Fibroblast of skin of right biceps (primary cell): ENCODE measurements at regions not wholly inside any gene's neighbourhood (a gene's known extent, or its start where the extent isn't known, plus 50 kb on each side); places are given as distances from the start of the nearest gene placed in this dataset.
"Not testable (repeated sequence)": the region's sequence is repeated elsewhere in the genome, so short reads cannot be mapped to it uniquely, and the experiment has no call there.

ENCODE experiments used
- DNase-seq: peaks from one replicate; pipeline ENCODE4 v3.0.0-alpha.2; 2013

DNA sequence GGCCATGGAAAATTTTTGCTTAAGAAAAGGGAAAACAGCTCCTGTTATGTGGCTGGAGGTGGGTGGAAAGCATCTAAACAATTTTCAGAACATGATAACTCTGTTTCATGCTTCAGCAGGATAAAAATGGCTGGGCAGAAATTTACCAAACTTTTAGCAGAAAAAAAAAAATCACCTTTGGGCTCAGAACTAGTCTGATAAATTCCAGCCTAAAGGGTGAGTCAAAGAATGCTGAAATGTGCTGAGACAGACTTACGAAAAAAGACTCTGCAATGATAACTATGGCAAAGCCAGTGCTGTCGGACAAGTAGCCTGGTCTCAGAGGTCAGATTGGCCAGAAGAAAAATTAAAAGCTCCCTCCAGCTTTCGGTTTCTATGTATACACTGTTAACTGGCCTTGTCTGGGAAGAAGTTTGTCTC lies 123.6 kb downstream of the LRATD1 start:
- peak; percentile 54 for DNase-seq

DNA sequence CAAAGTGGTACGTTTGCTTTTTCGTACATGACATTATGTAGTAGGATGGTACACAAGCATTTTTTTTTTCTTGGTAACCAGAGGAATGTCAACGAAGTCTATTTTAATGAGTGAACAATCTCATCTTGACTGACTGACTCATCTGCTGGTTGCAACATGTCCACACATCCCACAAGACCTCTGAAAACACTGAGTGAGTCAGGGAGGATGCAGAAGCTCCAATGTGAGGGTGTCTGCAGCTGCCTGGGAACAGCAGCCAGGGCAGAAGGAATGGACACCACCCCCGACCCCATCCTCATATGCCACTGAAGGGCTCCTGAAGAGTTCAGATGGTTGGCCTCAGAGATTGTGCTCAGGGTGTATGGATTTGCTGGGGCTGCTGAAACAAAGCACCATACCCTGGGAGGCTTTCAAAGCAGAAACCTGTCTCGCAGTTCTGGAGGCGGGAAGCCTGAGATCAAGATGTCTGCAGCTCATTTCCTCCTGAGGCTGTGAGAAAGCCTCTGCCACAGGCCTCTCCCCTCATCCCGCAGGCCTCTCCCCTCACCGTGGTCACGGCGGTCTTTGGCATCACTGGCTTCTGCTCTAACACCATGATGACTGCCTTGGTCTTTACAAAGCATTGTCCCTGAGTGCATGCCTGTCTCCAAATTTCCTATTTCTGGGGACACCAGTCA lies 124.6 kb downstream of the LRATD1 start:
- peak; percentile 97 for DNase-seq

GRCh38 chr2:14759082-14759481 lies 126.6 kb downstream of the LRATD1 start:
- DNase-seq: no peak

DNA sequence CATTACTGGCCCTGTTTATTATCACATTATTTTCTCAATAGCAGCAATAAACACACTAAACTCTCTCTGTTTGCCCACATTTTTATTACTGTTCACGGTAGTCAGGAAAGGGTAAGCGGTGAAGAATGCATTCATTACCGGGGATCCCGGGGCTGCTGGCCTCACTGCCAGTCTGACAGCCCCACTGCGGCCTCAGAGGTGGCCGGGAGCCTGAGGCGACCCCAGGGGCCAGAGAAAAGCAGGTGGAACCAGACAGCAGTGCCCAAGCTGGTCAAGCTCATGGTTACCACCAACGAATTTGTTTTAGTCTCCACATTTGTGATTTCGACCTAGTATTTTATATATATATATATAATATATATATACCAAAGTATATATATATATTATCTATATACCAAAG lies 127.7 kb downstream of the LRATD1 start:
- DNase-seq: no peak

DNA sequence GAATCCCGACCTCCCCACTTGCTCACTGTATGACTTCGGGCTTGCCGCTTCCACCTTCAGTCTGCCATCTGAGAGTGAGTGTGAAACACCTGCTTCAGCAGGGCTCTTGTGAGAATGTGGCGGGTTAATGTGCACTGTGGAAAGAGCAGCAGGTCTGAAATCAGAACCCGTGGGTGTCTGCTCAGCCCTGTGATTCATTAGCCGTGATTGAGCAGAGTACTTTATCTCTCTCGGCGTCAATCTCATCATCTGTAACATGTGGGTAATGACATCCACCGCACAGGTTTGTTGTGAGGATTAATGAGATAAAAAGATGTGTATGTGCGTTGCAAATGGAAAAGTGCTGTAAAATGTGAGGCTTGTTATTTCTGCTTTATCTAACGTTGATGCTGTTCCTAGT lies 128.6 kb downstream of the LRATD1 start:
- DNase-seq: no peak

DNA sequence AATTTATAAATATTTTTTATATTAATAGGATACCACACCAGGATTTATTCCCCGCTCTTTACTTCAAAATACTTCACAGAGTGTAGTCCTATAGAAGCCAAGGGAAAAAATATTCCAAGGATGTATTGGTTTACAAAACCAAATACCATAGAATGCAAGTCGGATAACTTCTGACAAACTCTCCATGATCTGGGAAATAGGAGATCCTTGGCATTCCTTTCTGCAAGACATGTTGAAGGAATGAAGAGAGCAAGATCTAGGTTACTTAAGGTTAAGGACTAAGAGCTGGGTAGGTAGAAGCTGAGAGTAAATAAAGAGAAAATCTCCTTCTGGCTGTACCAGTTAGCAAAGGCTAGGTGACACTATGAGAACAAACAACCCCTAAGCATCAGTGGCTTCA lies 141.2 kb downstream of the LRATD1 start:
- DNase-seq: peak; percentile 49

DNA sequence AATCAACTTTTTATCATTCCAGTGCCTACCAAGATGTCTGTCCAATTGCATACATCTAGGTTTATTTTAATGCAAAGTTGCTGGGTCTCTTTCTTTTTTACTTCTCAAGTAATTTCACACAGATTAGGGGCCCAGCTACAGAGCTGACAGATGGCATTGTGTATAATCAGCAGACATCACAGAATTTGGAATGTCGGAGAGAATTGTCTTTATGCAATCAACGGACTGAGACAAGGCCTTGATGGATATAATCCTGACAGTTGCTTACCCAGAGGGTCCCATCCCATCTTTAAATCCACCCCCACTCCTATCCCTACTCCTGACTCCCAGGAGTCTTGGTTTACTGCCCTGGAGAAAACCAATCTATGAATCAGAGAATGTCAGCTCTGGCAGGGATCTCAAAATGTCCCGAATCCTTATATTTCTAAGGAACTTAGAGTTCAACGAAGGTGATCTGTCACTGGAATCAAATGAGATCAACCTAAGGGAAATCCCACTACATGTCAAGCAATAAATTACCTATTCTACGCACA lies 142.0 kb downstream of the LRATD1 start:
- no peak for DNase-seq

DNA sequence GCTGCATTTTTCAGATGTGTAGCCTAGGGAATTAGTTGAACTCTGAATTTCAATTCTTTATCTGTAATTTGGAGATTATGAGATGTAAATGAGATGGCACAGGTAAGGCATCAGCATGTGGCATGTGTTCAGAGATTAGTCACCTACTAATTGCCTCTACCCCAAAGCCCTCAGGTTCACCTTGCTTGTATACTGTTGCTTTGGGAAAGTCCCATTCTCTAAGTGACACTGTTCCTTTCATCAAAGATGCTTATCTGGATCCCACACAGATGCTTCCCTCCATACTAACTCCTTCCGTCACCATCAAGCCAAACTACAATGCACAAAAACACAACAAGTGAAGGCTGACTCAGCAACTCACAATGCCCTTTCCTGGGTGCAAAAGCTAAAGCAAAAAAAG lies 143.7 kb downstream of the LRATD1 start:
- no peak for DNase-seq

DNA sequence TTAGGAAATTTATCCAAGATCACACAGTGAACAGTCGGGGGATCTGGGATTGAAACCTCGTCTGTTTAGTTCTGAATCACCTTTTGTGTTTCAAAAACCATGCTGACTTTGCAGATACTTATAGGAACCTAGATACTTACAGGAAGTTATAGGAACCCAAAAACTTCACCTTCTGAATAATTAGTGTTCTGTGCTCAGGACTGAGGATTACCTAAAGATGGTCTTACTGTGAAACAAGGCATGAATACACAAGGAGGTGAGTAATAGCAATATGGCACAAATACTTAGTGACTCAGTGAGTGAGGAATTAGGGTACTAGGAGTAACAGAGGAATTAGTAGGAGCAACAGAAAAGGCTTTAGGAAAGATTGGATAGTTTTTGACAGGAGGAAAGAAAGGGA lies 145.5 kb downstream of the LRATD1 start:
- peak; percentile 74 for DNase-seq

GRCh38 chr2:14779252-14779651 lies 146.7 kb downstream of the LRATD1 start:
- no peak for DNase-seq

DNA sequence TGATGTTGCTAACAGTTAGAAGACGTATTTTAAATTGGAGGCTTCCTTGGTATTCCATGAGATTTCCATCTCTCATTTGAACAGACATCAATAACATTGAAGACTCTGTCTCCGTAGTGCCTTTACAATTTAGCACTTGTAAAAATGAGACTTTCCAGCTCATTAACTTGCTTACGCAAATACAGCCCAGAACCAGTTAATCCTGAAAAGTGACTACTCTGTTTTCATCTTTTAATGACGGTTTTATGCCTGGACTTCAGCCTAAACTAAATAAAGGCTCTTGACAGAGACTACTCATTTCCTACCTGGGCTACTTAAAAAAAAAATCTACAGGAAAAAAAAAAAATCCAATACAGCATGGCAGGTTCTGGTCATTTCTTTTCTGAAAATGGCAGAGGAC lies 148.6 kb downstream of the LRATD1 start:
- no peak for DNase-seq

DNA sequence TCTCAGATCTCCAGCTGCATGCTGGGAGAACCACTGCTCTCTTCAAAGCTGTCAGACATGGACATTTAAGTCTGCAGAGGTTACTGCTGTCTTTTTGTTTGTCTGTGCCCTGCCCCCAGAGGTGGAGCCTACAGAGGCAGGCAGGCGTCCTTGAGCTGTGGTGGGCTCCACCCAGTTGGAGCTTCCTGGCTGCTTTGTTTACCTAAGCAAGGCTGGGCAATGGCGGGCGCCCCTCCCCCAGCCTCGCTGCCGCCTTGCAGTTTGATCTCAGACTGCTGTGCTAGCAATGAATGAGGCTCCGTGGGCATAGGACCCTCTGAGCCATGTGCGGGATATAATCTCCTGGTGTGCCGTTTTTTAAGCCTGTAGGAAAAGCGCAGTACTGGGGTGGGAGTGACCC lies 156.3 kb downstream of the LRATD1 start:
- DNase-seq: not testable (repeated sequence)

DNA sequence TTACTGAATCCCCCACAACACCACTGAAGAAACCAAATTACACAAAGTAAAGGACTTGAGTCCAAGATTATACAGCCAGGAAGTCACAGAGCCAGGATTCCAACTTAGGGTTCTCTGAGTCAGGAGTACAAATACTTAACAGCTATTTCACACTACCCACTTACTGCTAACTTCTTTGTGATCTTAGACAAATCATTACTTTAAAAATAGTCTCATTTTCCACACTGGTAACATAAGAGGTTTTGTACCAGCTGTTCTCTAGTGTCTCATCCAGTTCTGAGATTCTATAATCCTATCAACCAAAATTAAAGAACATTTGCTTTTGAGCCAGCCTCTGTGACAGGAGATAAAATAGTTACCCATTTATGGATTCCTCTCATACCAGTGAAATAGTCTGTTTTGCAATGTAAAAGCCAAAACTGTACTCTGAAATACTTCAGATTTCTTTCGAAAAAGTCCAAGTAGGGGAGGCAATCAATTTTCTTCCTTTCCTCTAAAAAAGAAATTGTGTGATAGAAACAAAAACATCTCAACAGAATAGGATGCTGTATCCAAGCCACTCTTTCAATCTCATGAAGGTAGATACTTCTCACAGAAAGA lies 157.6 kb downstream of the LRATD1 start:
- peak; percentile 28 for DNase-seq

DNA sequence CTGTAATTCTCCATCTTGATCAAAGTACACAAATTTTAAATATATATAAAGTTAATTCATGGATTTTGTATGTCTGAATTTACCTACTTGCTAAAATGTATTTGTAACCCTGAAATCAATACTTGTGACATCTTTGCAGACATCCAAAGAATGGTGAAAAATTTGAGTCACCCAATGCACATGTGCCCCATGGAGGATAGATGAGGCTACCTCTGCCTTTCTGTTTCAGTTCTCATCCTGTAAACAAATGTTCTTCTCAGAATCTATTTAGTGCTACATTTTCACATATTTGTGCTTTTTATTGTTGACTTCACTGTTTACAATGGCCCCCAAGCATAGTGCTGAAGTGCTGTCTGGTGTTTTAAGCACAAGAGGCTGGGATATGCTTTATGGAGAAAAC lies 171.5 kb downstream of the LRATD1 start:
- DNase-seq: no peak

DNA sequence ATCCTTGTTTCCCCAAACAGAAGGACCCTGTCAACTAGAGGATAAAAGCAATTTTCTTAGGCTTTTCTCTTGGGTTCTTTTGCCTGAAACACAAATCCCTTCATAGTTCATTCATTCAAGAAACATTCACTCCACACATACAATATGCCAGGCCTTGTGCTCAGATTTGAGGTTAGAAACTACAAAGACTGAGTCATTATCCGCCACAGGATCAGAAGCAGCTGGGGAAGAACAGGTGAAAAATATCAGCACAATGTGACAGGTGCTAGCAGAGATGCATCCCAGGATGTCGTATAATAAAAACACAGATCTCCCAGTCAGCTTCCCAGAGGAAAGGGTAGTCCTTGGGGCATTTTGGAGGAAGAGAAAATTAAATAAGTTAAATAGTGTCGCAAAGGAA lies 172.4 kb downstream of the LRATD1 start:
- DNase-seq: no peak

GRCh38 chr2:14806613-14807012 lies 174.1 kb downstream of the LRATD1 start:
- no peak for DNase-seq

DNA sequence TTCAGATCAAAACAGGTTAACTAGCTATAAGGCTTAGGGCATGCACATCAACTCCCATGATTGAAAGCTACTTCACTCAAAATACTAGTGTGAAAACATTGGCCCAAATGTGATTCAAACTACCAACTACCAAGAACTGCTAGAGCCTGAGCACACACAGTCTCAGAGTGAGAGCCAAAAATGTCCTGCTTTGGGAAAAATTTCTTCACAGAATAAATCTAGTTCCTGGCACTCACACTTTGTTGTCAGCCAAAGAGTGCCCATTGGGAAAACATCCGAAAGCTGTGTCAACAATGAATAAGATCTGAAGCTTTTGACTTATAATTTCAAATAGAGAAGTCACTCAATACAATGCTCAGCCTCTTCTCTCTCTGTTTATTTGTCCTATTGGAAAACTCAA lies 182.7 kb downstream of the LRATD1 start:
- no peak for DNase-seq

DNA sequence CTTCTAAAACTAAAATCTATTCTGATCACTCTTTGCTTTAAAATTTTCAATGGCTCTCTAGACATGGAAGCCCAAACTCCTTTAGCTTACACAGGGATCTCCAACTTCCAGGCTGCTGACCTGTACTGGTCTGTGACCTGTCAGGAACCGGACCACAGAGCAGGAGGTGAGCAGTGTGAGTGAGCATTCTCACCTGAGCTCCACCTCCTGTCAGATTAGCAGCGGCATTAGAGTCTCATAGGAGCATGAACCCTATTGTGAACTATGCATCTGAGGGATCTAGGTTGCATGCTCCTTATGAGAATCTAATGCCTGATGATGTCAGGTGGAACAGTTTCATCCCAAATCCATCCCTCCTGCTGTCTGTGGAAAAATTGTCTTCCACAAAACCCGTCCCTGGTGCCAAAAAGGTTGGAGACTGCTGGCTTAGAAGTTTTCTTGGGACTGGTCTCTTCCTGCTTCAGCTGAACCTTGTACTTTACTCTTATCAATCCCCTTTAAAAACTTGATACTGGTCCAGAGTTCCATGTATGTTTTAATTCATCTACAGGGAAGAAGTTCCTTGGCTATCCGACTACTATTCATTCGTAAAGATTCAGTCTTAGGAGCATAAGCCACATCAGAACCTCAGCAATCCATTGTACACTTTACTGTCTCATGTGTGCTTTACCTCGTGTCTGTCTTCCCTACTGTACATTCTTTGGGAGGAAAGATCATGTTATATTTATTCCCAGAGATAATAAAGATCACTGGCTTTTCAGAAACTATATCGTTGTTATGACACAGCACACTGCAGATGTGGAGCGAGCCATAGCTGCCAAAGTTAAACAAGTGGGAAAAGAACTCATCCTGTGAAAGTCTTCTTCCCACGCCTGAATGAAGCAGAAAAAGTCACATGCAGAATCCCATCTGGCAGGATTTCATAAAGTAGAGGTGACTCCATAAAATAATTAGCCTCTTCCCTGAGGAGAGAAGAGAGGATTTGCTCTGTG lies 183.8 kb downstream of the LRATD1 start:
- no peak for DNase-seq

DNA sequence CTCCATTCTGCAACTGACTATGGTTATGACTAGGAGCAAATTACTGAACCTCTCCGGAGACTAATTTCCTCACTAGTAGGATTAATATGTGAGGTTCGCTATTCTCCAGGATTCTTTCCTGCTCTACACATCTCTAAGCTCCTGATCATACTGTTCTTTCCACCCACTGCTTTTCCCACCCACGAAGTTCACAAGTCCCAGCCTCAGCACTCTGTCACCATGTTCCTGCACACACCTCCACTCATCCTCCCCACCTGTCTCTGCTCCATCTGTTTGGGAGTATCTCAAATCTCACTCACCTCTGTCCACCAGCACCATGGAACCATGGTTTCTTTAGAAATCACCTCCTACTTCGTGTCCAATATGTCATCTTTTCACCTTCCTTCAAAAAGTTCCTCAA lies 185.3 kb downstream of the LRATD1 start:
- no peak for DNase-seq

GRCh38 chr2:14826518-14826917 lies 194.0 kb downstream of the LRATD1 start:
- DNase-seq: no peak

- DNase-seq: peak; percentile 2
Observed at GRCh38 chr2:14827226-14828023, 194.9 kb downstream of the LRATD1 start.

- DNase-seq: no peak
Observed at GRCh38 chr2:14828223-14828622, 195.7 kb downstream of the LRATD1 start.

GRCh38 chr2:14828968-14829367 lies 196.5 kb downstream of the LRATD1 start:
- no peak for DNase-seq
